Upper lobe of left lung (tissue), 4 donors: ENCODE measurements at regions not wholly inside any gene's neighbourhood (a gene's known extent, or its start where the extent isn't known, plus 50 kb on each side); places are given as distances from the start of the nearest gene placed in this dataset.

Source experiments
- EP300 ChIP-seq, 4 donors: sonication (generic); formaldehyde crosslinking; IDR thresholded peaks; one replicate each; pipeline ENCODE4 v1.5.1; 2017; ENCODE audit warnings: antibody characterized with exemption in 4 of 4, control low read depth in 2 of 4
- POLR2A ChIP-seq, 4 donors: fragments of 450-650 bp; IDR thresholded peaks; one replicate each; pipeline ENCODE4 v1.5.1; 2016 to 2017; ENCODE audit warnings: antibody characterized with exemption in 4 of 4, mild to moderate bottlenecking in 2 of 4
- TF ChIP-seq, protein P1 (sequence below), 6 experiments: fragments of 450-650 bp in 4 of 6; fragments of 200-600 bp in 2 of 6; sonication (generic) in 2 of 6; IDR thresholded peaks; one replicate each; pipeline ENCODE4 v1.5.1; 2016 to 2019; ENCODE audit warnings: antibody characterized with exemption in 6 of 6

DNA sequence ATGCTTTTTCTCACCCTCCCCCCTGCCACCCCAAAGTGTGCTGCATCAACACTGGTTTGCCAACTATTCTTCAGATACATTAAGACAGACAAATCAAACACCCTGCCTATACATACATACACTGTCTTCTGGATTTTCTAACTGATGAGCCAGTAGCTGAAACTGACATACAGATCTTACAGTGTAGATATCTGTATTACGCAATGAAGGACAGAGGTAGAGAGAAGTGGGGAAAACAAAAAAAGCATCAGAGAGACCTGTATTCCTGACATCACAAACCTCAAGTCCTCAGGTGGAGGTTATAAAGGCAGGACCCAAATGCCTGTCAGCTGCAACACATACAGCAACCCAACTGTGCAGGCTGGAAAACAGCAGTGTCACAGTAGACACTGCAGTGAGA lies 535.4 kb downstream of the HACE1 start:
- TF ChIP-seq, protein P1, sequence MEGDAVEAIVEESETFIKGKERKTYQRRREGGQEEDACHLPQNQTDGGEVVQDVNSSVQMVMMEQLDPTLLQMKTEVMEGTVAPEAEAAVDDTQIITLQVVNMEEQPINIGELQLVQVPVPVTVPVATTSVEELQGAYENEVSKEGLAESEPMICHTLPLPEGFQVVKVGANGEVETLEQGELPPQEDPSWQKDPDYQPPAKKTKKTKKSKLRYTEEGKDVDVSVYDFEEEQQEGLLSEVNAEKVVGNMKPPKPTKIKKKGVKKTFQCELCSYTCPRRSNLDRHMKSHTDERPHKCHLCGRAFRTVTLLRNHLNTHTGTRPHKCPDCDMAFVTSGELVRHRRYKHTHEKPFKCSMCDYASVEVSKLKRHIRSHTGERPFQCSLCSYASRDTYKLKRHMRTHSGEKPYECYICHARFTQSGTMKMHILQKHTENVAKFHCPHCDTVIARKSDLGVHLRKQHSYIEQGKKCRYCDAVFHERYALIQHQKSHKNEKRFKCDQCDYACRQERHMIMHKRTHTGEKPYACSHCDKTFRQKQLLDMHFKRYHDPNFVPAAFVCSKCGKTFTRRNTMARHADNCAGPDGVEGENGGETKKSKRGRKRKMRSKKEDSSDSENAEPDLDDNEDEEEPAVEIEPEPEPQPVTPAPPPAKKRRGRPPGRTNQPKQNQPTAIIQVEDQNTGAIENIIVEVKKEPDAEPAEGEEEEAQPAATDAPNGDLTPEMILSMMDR (IDR thresholded peaks at IDR 0.05), result no peak
- TF ChIP-seq EP300 (IDR thresholded peaks at IDR 0.05) (no peak), POLR2A (IDR thresholded peaks at IDR 0.05) (no peak)
